HEK293 (cell line): ENCODE measurements at regions not wholly inside any gene's neighbourhood (a gene's known extent, or its start where the extent isn't known, plus 50 kb on each side); places are given as distances from the start of the nearest gene placed in this dataset.

ENCODE experiments used
- CTCF ChIA-PET: fragments of 350-600 bp; formaldehyde crosslinking; extraction: SDS; loops from one replicate; lab custom pipeline; 2021; ENCODE audit warnings: antibody characterized with exemption; lab: Yijun Ruan, JAX
- POLR2A ChIA-PET: fragments of 300-600 bp; formaldehyde crosslinking; extraction: SDS; loops from one replicate; lab custom pipeline; 2020; ENCODE audit warnings: antibody characterized with exemption, inconsistent platforms; lab: Yijun Ruan, JAX
- H3K27ac ChIP-seq: fragments of 200-500 bp; sonication (Bioruptor generic); 2 replicates; pipeline ENCODE4 v1.5.1; 2014; ENCODE audit warnings: low read depth, low read length, control low read depth, inconsistent platforms; ENCODE audit errors: extremely low read depth
- H3K36me3 ChIP-seq, 2 experiments: fragments of 200-500 bp in 1 of 2; sonication (Bioruptor generic) in 1 of 2; 1 replicate in 1 of 2; 2 replicates in 1 of 2; pipeline ENCODE4 v1.5.1; 2014 to 2017; ENCODE audit warnings: inconsistent platforms in 2 of 2, low read length in 2 of 2; ENCODE audit not compliant: control insufficient read depth in 2 of 2, insufficient read depth in 1 of 2
- H3K4me1 ChIP-seq: fragments of 200-500 bp; sonication (Bioruptor generic); 2 replicates; pipeline ENCODE4 v1.5.1; 2014; ENCODE audit warnings: mild to moderate bottlenecking, low read length, inconsistent platforms; ENCODE audit not compliant: control insufficient read depth, insufficient read depth
- H3K4me3 ChIP-seq: 2 replicates; pipeline ENCODE4 v1.5.1; 2011; ENCODE audit warnings: low read depth, mild to moderate bottlenecking, control low read depth, low read length, moderate library complexity
- H3K9me3 ChIP-seq: fragments of 200-500 bp; sonication (Bioruptor generic); 2 replicates; pipeline ENCODE4 v1.5.1; 2014; ENCODE audit warnings: low read depth, low read length, inconsistent platforms; ENCODE audit not compliant: control insufficient read depth, insufficient read depth
- BCL11A ChIP-seq: fragments of 450-650 bp; formaldehyde crosslinking; IDR thresholded peaks from 2 replicates; pipeline ENCODE4 v1.5.1; 2016; ENCODE audit warnings: low read depth, missing biosample characterization, missing genetic modification characterization
- GFI1B ChIP-seq: fragments of 450-650 bp; formaldehyde crosslinking; IDR thresholded peaks from 2 replicates; pipeline ENCODE4 v1.5.1; 2016; ENCODE audit warnings: missing biosample characterization, missing genetic modification characterization
- GLIS2 ChIP-seq: fragments of 450-650 bp; formaldehyde crosslinking; IDR thresholded peaks from 2 replicates; pipeline ENCODE4 v1.5.1; 2016; ENCODE audit warnings: missing biosample characterization, missing genetic modification characterization
- KLF10 ChIP-seq: fragments of 450-650 bp; IDR thresholded peaks from 2 replicates; pipeline ENCODE4 v1.5.1; 2018; ENCODE audit warnings: missing biosample characterization, mild to moderate bottlenecking, missing genetic modification characterization
- KLF9 ChIP-seq: fragments of 450-650 bp; formaldehyde crosslinking; IDR thresholded peaks from 2 replicates; pipeline ENCODE4 v1.5.1; 2016; ENCODE audit warnings: missing biosample characterization, missing genetic modification characterization, low read depth
- REST ChIP-seq: fragments of 450-650 bp; formaldehyde crosslinking; IDR thresholded peaks from 2 replicates; pipeline ENCODE4 v1.5.1; 2016; ENCODE audit warnings: missing biosample characterization, missing genetic modification characterization
- ZBTB11 ChIP-seq: fragments of 450-650 bp; formaldehyde crosslinking; conservative IDR thresholded peaks from 2 replicates; pipeline ENCODE4 v1.5.1; 2016; ENCODE audit warnings: low read depth, missing biosample characterization, missing genetic modification characterization
- ZNF138 ChIP-seq: fragments of 450-650 bp; formaldehyde crosslinking; IDR thresholded peaks from 2 replicates; pipeline ENCODE4 v1.5.1; 2016; ENCODE audit warnings: missing biosample characterization, missing genetic modification characterization, borderline replicate concordance
- ZNF292 ChIP-seq: fragments of 450-650 bp; formaldehyde crosslinking; IDR thresholded peaks from 2 replicates; pipeline ENCODE4 v1.5.1; 2016; ENCODE audit warnings: low read depth, missing biosample characterization, missing genetic modification characterization, borderline replicate concordance
- ZNF324 ChIP-seq: fragments of 450-650 bp; formaldehyde crosslinking; IDR thresholded peaks from 2 replicates; pipeline ENCODE4 v1.5.1; 2016; ENCODE audit warnings: missing biosample characterization, missing genetic modification characterization
- ZNF341 ChIP-seq: fragments of 450-650 bp; formaldehyde crosslinking; IDR thresholded peaks from 2 replicates; pipeline ENCODE4; 2016; ENCODE audit warnings: low read depth, missing biosample characterization, missing genetic modification characterization
- ZNF354C ChIP-seq: fragments of 450-650 bp; formaldehyde crosslinking; IDR thresholded peaks from 2 replicates; pipeline ENCODE4 v1.5.1; 2016; ENCODE audit warnings: missing biosample characterization, missing genetic modification characterization, low read depth, borderline replicate concordance
- ZNF426 ChIP-seq: fragments of 450-650 bp; formaldehyde crosslinking; IDR thresholded peaks from 2 replicates; pipeline ENCODE4 v1.5.1; 2017; ENCODE audit warnings: missing biosample characterization, missing genetic modification characterization, mild to moderate bottlenecking, inconsistent platforms, moderate library complexity
- ZNF488 ChIP-seq: fragments of 450-650 bp; formaldehyde crosslinking; IDR thresholded peaks from 2 replicates; pipeline ENCODE4 v1.5.1; 2016; ENCODE audit warnings: missing biosample characterization, missing genetic modification characterization
- ZNF549 ChIP-seq: fragments of 450-650 bp; IDR thresholded peaks from 2 replicates; pipeline ENCODE4 v1.5.1; 2018; ENCODE audit warnings: missing biosample characterization, missing genetic modification characterization, mild to moderate bottlenecking, inconsistent platforms, moderate library complexity
- ZNF629 ChIP-seq: fragments of 450-650 bp; formaldehyde crosslinking; IDR thresholded peaks from 2 replicates; pipeline ENCODE4 v1.5.1; 2017; ENCODE audit warnings: missing biosample characterization, missing genetic modification characterization
- ZNF645 ChIP-seq: fragments of 450-650 bp; formaldehyde crosslinking; IDR thresholded peaks from 2 replicates; pipeline ENCODE4; 2016; ENCODE audit warnings: missing biosample characterization, missing genetic modification characterization
- ZNF704 ChIP-seq: fragments of 450-650 bp; formaldehyde crosslinking; IDR thresholded peaks from 2 replicates; pipeline ENCODE4 v1.5.1; 2016; ENCODE audit warnings: missing biosample characterization, missing genetic modification characterization

GRCh38 chr2:120821446-120822160, 85.9 kb downstream of the GLI2 start:
- H3K4me1 ChIP-seq = 0 out of 2 replicates have a peak, but pooled peaks cover 3% of the 10 kb centered on the region
- no peak overlapping the region for H3K27ac ChIP-seq
- POLR2A ChIA-PET = no interaction called here

GRCh38 chr2:120822933-120823332, 87.3 kb downstream of the GLI2 start:
- 0 out of 2 replicates have a peak, but pooled peaks cover 3% of the 10 kb centered on the region for H3K4me1 ChIP-seq
- ChIA-PET CTCF (no interaction called here), POLR2A (no interaction called here)
- no peaks in the 10 kb centered on the region for H3K9me3 ChIP-seq
- H3K36me3 ChIP-seq = no peaks in the 10 kb centered on the region
- H3K27ac ChIP-seq = no peak overlapping the region
- H3K4me3 ChIP-seq = no peak overlapping the region
- TF ChIP-seq BCL11A (tag by site-specific recombination) (no peak), ZNF645 (tag by site-specific recombination) (no peak), ZBTB11 (tag by site-specific recombination) (no peak), ZNF549 (tag by site-specific recombination) (no peak), ZNF704 (tag by site-specific recombination) (no peak), ZNF341 (no peak), ZNF138 (tag by site-specific recombination) (no peak), GLIS2 (tag by site-specific recombination) (no peak)

More at GRCh38 chr2:120821446-120822160, 85.9 kb downstream of the GLI2 start:
- H3K4me3 ChIP-seq = no peak overlapping the region
- no peaks in the 10 kb centered on the region for H3K36me3 ChIP-seq
- CTCF ChIA-PET = interaction anchor here (0.6 kb wide), 1 partner anchor 647 kb away, joined by 3 read pairs; no protein-coding TSS in a partner anchor
- no peaks in the 10 kb centered on the region for H3K9me3 ChIP-seq
- TF ChIP-seq REST (tag by site-specific recombination) (no peak), ZNF426 (tag by site-specific recombination) (no peak), ZNF324 (tag by site-specific recombination) (no peak), ZNF354C (tag by site-specific recombination) (no peak), KLF10 (tag by site-specific recombination) (no peak), ZNF292 (no peak), ZNF488 (no peak), GFI1B (no peak), ZNF629 (tag by site-specific recombination) (no peak), ZNF704 (tag by site-specific recombination) (no peak), KLF9 (tag by site-specific recombination) (no peak)
